Spleen (tissue), 11 donors: ENCODE measurements at regions not wholly inside any gene's neighbourhood (a gene's known extent, or its start where the extent isn't known, plus 50 kb on each side); places are given as distances from the start of the nearest gene placed in this dataset.

Source experiments
- DNase-seq: peaks from one replicate; pipeline ENCODE4 v3.0.0-alpha.2; 2020
- H3K27ac ChIP-seq, 8 donors: fragments of 200-600 bp; sonication (generic) in 7 of 8; 1 replicate in 4 of 8; 2 replicates in 4 of 8; pipeline versions ENCODE4 v1.5.0 to v1.8.0; 2016 to 2021; ENCODE audit warnings: inconsistent platforms in 4 of 8, mild to moderate bottlenecking in 4 of 8, moderate library complexity in 1 of 8
- H3K27me3 ChIP-seq, 7 donors: fragments of 200-600 bp; sonication (generic) in 6 of 7; replicated peaks in 1 of 7; 1 replicate in 4 of 7; 2 replicates in 3 of 7; pipeline versions ENCODE4 v1.5.0 to v1.8.0; 2016 to 2021; ENCODE audit warnings: inconsistent platforms in 3 of 7, mild to moderate bottlenecking in 1 of 7
- H3K36me3 ChIP-seq, 6 donors: fragments of 200-600 bp; sonication (generic) in 5 of 6; 1 replicate in 4 of 6; 2 replicates in 2 of 6; pipeline versions ENCODE4 v1.5.0 to v1.8.0; 2016 to 2021; ENCODE audit warnings: inconsistent platforms in 2 of 6
- H3K4me1 ChIP-seq, 6 donors: fragments of 200-600 bp; sonication (generic) in 5 of 6; 1 replicate in 3 of 6; 2 replicates in 3 of 6; pipeline versions ENCODE4 v1.5.0 to v1.8.0; 2016 to 2021; ENCODE audit warnings: inconsistent platforms in 3 of 6
- H3K4me3 ChIP-seq, 8 donors: fragments of 200-600 bp; sonication (generic) in 7 of 8; 1 replicate in 4 of 8; 2 replicates in 4 of 8; pipeline versions ENCODE4 v1.5.0 to v1.8.0; 2016 to 2021; ENCODE audit warnings: inconsistent platforms in 4 of 8, mild to moderate bottlenecking in 4 of 8, moderate library complexity in 2 of 8
- H3K9me3 ChIP-seq, 8 donors: fragments of 200-600 bp; sonication (generic) in 7 of 8; 1 replicate in 4 of 8; 2 replicates in 4 of 8; pipeline versions ENCODE4 v1.5.0 to v1.8.0; 2016 to 2021; ENCODE audit warnings: inconsistent platforms in 4 of 8
- POLR2A ChIP-seq, 3 donors: fragments of 450-650 bp; IDR thresholded peaks; one replicate each; pipeline ENCODE4 v1.5.1; 2017; ENCODE audit warnings: antibody characterized with exemption in 3 of 3, mild to moderate bottlenecking in 1 of 3
- POLR2AphosphoS5 ChIP-seq, 3 donors: sonication (generic); formaldehyde crosslinking; IDR thresholded peaks; one replicate each; pipeline ENCODE4 v1.5.1; 2017; ENCODE audit warnings: antibody characterized with exemption in 3 of 3
- WGBS, 5 donors: extraction: QIAGEN DNeasy Blood & Tissue Kit in 3 of 5; methylation state at CpG; one replicate each; pipeline versions ENCODE4 v1.1.5 to v1.1.7; 2013 to 2018; 5-methylcytosine and 5-hydroxymethylcytosine counted together
- intact Hi-C: fragments of 100-400 bp; cut with DNase I; formaldehyde crosslinking; loops from one replicate; pipeline ENCODE4 v1.15.0; 2023; ENCODE audit warnings: low total_unique reads
- TF ChIP-seq, protein P1 (sequence below), 11 experiments: fragments of 200-600 bp in 7 of 11; fragments of 450-650 bp in 4 of 11; sonication (generic) in 4 of 11; IDR thresholded peaks in 8 of 11; conservative IDR thresholded peaks in 3 of 11; 1 replicate in 7 of 11; 2 replicates in 4 of 11; pipeline versions ENCODE4 v1.4.0 to v1.8.0; 2016 to 2021; ENCODE audit warnings: antibody characterized with exemption in 11 of 11, inconsistent platforms in 4 of 11, mild to moderate bottlenecking in 1 of 11
- donor health status: healthy with polysubstance abuse.
- donor health status: DM: no; HTN: no; CAD: no; lungs with moderate emphysema.
- donor health status: DM: no; HTN: no; CAD: no.
- donor health status: Bipolar disorder and iron deficiency.
- donor health status: healthy.
- donor health status: DM: no; HTN: no; CAD: no.
- donor health status: DM: yes; HTN: yes; CAD: no.

DNA sequence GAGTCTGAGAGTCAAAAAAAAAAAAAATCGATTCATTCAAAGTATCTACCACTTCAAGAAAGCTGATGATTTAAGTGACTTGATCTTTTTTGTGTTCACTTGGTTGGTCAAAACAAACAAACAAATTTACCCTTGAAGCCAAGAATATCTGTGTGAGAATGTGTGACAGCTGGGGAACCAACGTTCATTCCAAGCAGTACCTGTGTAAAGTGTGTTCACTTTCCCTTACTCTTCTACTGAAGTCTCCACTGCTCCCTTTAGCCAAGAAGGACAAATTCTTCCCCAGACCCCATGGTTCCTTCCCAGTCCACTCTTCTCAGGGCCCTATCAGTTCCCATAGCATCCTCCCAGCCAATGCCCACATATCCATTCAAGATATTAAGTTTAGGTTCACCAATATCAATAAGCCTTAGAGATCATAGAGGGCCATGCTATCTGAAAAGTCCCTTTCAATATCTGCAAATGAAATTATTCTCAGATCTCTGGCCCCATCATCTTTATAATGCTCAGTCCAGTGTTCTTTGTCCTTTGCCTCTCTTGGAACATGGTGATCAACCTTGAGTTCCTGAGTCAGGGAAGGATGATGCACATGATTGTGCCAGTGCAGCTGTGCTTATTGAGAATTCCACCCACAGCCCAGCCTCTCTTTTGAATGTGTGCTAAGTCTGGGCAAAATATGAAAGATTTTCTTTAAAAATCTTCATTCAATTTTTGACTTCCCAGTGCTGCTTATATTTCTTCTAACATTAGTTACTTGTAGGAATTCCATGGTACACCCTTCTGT lies 82.8 kb upstream of the DTNA start:
- TF ChIP-seq, protein P1, sequence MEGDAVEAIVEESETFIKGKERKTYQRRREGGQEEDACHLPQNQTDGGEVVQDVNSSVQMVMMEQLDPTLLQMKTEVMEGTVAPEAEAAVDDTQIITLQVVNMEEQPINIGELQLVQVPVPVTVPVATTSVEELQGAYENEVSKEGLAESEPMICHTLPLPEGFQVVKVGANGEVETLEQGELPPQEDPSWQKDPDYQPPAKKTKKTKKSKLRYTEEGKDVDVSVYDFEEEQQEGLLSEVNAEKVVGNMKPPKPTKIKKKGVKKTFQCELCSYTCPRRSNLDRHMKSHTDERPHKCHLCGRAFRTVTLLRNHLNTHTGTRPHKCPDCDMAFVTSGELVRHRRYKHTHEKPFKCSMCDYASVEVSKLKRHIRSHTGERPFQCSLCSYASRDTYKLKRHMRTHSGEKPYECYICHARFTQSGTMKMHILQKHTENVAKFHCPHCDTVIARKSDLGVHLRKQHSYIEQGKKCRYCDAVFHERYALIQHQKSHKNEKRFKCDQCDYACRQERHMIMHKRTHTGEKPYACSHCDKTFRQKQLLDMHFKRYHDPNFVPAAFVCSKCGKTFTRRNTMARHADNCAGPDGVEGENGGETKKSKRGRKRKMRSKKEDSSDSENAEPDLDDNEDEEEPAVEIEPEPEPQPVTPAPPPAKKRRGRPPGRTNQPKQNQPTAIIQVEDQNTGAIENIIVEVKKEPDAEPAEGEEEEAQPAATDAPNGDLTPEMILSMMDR (IDR thresholded peaks at IDR 0.05 in 8 of 11, conservative IDR thresholded peaks at IDR 0.05 in 3 of 11) = no peak
- TF ChIP-seq POLR2A (IDR thresholded peaks at IDR 0.05) (no peak), POLR2AphosphoS5 (IDR thresholded peaks at IDR 0.05) (no peak)
- no peak overlapping the region for H3K4me3 ChIP-seq
- no peaks in the 10 kb centered on the region for H3K36me3 ChIP-seq
- no peaks in the 10 kb centered on the region for H3K4me1 ChIP-seq
- H3K27me3 ChIP-seq = no peaks in the 10 kb centered on the region
- no peak for DNase-seq
- no peak overlapping the region for H3K27ac ChIP-seq
- no peaks in the 10 kb centered on the region for H3K9me3 ChIP-seq
- WGBS, 5 donors = 88 to 94% (median 91%) methylated on average over 2 of the region's 2 CpGs
- intact Hi-C loops = no loop called here

DNA sequence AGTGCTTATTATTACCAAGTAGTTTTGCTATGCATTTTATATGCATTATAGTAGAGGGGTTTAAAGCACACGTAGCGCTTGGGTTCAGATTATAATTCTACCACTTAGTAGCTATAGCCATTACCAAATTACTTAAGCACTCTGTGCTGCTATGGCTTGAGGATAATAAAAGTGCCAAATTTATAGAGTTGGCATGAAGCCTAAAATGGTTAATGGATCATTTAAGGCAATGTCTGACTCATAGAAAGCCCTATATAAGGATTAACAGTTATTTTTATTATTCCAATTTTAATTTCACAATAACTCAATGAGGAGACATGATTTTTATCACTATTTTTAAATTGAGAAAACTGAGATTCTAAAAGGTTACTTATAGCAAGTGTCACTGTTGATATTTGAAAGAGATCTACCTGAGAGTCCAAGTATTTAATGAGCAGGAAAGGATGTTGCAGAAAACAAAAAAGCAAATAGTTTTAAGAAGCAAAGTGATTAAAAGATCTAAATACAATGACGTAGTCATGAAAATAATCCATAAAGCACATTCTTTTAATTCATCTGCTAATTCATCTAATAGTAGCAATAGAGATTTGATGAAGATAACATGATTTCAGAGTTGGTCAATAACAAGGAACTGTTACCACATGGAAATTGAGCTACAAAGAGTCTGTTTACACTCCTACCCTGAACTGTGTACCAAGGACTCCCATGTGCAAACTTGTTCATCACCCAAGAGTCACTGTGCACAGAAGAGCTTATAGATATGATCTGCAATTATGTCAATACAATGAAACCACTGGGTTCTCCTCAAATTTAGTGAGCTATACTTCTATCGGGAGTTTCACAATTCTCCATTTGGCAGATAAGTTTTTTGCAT lies 78.8 kb upstream of the DTNA start:
- intact Hi-C loops = no loop called here
- Histone ChIP-seq H3K4me1 (no peaks in the 10 kb centered on the region), H3K4me3 (no peak overlapping the region), H3K9me3 (no peaks in the 10 kb centered on the region), H3K27ac (no peak overlapping the region), H3K27me3 (no peaks in the 10 kb centered on the region), H3K36me3 (no peaks in the 10 kb centered on the region)
- TF ChIP-seq POLR2A (IDR thresholded peaks at IDR 0.05) (no peak), POLR2AphosphoS5 (IDR thresholded peaks at IDR 0.05) (no peak)
- TF ChIP-seq, protein P1 (IDR thresholded peaks at IDR 0.05 in 8 of 11, conservative IDR thresholded peaks at IDR 0.05 in 3 of 11) = no peak
- WGBS, 5 donors = 93 to 96% (median 94%) methylated on average over 4 of the region's 4 CpGs
- no peak for DNase-seq

DNA sequence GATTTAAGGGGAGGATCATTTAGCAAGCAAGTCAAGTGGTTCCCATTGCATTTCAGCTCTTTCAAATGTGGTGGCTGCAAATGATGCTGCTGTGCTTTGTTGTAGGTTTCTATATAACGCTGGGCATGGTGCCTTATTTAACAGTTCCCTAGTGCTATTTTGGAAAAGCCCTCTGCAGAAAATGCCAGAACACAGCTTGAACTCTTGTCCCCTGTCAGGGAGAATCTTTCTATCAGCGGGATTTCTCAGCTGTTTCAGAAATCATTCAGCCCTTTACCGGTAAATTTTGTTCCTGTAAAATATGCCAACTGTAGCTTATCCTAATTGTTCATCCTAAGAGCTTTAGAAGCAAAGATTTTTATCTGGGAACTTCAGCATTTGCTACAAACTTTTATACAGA lies 77.8 kb upstream of the DTNA start:
- no peaks in the 10 kb centered on the region for H3K27me3 ChIP-seq
- no peak overlapping the region for H3K27ac ChIP-seq
- DNase-seq = no peak
- no peaks in the 10 kb centered on the region for H3K9me3 ChIP-seq
- H3K36me3 ChIP-seq = no peaks in the 10 kb centered on the region
- H3K4me1 ChIP-seq = no peaks in the 10 kb centered on the region
- no peak for TF ChIP-seq POLR2AphosphoS5 (IDR thresholded peaks at IDR 0.05)
- no peak overlapping the region for H3K4me3 ChIP-seq
- WGBS, 5 donors = 72 to 84% (median 79%) methylated on average over 3 of the region's 3 CpGs
- intact Hi-C loops = no loop called here

DNA sequence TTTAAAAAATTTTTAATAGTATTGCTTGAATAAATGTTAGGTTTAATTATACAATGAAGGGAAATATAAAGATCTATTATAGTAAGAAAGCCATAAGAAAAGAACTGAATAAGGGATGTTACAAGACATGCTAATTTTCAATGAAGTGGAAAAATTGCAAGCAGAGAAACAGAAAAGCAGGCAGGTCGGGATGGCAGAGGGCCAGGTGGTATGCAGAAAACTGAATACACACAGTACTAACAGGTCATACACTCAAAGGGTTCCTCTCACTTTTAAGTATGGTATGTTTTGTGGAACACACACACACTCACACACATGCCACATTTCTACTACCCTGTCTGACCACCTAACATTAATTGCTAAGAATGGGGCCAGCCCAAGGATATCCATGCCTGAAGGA lies 76.7 kb upstream of the DTNA start:
- WGBS, 5 donors = 68 to 92% (median 79%) methylated on average over 1 of the region's 1 CpG

More for the DNA sequence above, 76.7 kb upstream of the DTNA start:
- H3K4me1 ChIP-seq = no peaks in the 10 kb centered on the region
- intact Hi-C loops = no loop called here
- H3K9me3 ChIP-seq = no peaks in the 10 kb centered on the region
- TF ChIP-seq POLR2AphosphoS5 (IDR thresholded peaks at IDR 0.05) (no peak), POLR2A (IDR thresholded peaks at IDR 0.05) (no peak)
- TF ChIP-seq, protein P1 (IDR thresholded peaks at IDR 0.05 in 8 of 11, conservative IDR thresholded peaks at IDR 0.05 in 3 of 11) = no peak
- H3K27ac ChIP-seq = no peak overlapping the region
- no peaks in the 10 kb centered on the region for H3K27me3 ChIP-seq
- H3K4me3 ChIP-seq = no peak overlapping the region
- DNase-seq = no peak
- H3K36me3 ChIP-seq = no peaks in the 10 kb centered on the region
